SK-N-SH treated with all-trans-retinoic acid at 6 μM for 48 hours (cell line): ENCODE measurements at regions not wholly inside any gene's neighbourhood (a gene's known extent, or its start where the extent isn't known, plus 50 kb on each side); places are given as distances from the start of the nearest gene placed in this dataset.

Experiments used
- ATAC-seq: fragments of 200-7000 bp; cut with Tn5 transposase; 3 replicates; pipeline ENCODE4 v1.9.1; 2020; ENCODE audit warnings: mild to moderate bottlenecking, moderate library complexity
- ARNTL ChIP-seq: fragments of 450-650 bp; formaldehyde crosslinking; IDR thresholded peaks from 2 replicates; pipeline ENCODE4 v1.5.0; 2020; ENCODE audit warnings: low read depth, mild to moderate bottlenecking, moderate library complexity, borderline replicate concordance
- BACH2 ChIP-seq: fragments of 250-450 bp; sonication (Bioruptor Pico); IDR thresholded peaks from 2 replicates; pipeline ENCODE4 v1.9.0; 2021; ENCODE audit warnings: mild to moderate bottlenecking, borderline replicate concordance
- CSDC2 ChIP-seq: fragments of 250-450 bp; sonication (Bioruptor Pico); IDR thresholded peaks from 2 replicates; pipeline ENCODE4 v1.5.0; 2020; ENCODE audit warnings: mild to moderate bottlenecking, moderate library complexity
- ESRRG ChIP-seq: fragments of 250-450 bp; sonication (Bioruptor Pico); IDR thresholded peaks from 2 replicates; pipeline ENCODE4 v1.6.1; 2021; ENCODE audit warnings: mild to moderate bottlenecking
- GLIS3 ChIP-seq: fragments of 250-450 bp; sonication (Bioruptor Pico); IDR thresholded peaks from 2 replicates; pipeline ENCODE4 v1.5.0; 2020; ENCODE audit warnings: mild to moderate bottlenecking, moderate library complexity
- ISL1 ChIP-seq: fragments of 250-450 bp; sonication (Bioruptor Pico); IDR thresholded peaks from 2 replicates; pipeline ENCODE4 v2.1.2; 2022; ENCODE audit warnings: mild to moderate bottlenecking, moderate library complexity
- OSR1 ChIP-seq: fragments of 250-450 bp; sonication (Bioruptor Pico); IDR thresholded peaks from 2 replicates; pipeline ENCODE4 v1.8.0; 2022; ENCODE audit warnings: moderate library complexity, mild to moderate bottlenecking, inconsistent platforms
- PPARA ChIP-seq: fragments of 250-450 bp; sonication (Bioruptor Pico); IDR thresholded peaks from 2 replicates; pipeline ENCODE4 v1.5.0; 2020; ENCODE audit warnings: mild to moderate bottlenecking, borderline replicate concordance
- RARB ChIP-seq: fragments of 250-450 bp; sonication (Bioruptor Pico); IDR thresholded peaks from 2 replicates; pipeline ENCODE4 v1.8.0; 2021; ENCODE audit warnings: mild to moderate bottlenecking, moderate library complexity
- SNAI2 ChIP-seq: fragments of 250-450 bp; sonication (Bioruptor Pico); IDR thresholded peaks from 2 replicates; pipeline ENCODE4 v1.5.0; 2020; ENCODE audit warnings: mild to moderate bottlenecking, moderate library complexity
- TCF4 ChIP-seq: fragments of 250-450 bp; sonication (Bioruptor Pico); IDR thresholded peaks from 2 replicates; pipeline ENCODE4 v1.8.0; 2021; ENCODE audit warnings: mild to moderate bottlenecking, moderate library complexity, borderline replicate concordance
- TOX ChIP-seq: fragments of 250-450 bp; sonication (Bioruptor Pico); IDR thresholded peaks from 2 replicates; pipeline ENCODE4 v1.8.0; 2021; ENCODE audit warnings: mild to moderate bottlenecking, moderate library complexity, borderline replicate concordance
- ZC3H10 ChIP-seq: fragments of 250-450 bp; sonication (Bioruptor Pico); IDR thresholded peaks from 2 replicates; pipeline ENCODE4 v1.5.1; 2021; ENCODE audit warnings: mild to moderate bottlenecking, moderate library complexity
- ZFP3 ChIP-seq: fragments of 250-450 bp; sonication (Bioruptor Pico); IDR thresholded peaks from 2 replicates; pipeline ENCODE4 v1.5.0; 2020; ENCODE audit warnings: mild to moderate bottlenecking, moderate library complexity
- ZFP30 ChIP-seq: fragments of 450-650 bp; formaldehyde crosslinking; IDR thresholded peaks from 2 replicates; pipeline ENCODE4 v1.5.0; 2022; ENCODE audit warnings: mild to moderate bottlenecking, moderate library complexity
- ZNF565 ChIP-seq: fragments of 450-650 bp; formaldehyde crosslinking; conservative IDR thresholded peaks from 2 replicates; pipeline ENCODE4 v1.5.0; 2020; ENCODE audit warnings: low read depth, mild to moderate bottlenecking, moderate library complexity
- ZNF70 ChIP-seq: fragments of 450-650 bp; formaldehyde crosslinking; IDR thresholded peaks from 2 replicates; pipeline ENCODE4 v1.5.0; 2020; ENCODE audit warnings: mild to moderate bottlenecking, moderate library complexity
- ZNF8 ChIP-seq: fragments of 450-650 bp; formaldehyde crosslinking; IDR thresholded peaks from 2 replicates; pipeline ENCODE4 v1.5.0; 2020; ENCODE audit warnings: mild to moderate bottlenecking, moderate library complexity
- TF ChIP-seq, protein P1 (sequence below): fragments of 250-450 bp; sonication (Bioruptor Pico); IDR thresholded peaks from 2 replicates; pipeline ENCODE4 v1.8.0; 2021; ENCODE audit warnings: low read depth, mild to moderate bottlenecking, moderate library complexity, borderline replicate concordance
- TF ChIP-seq, protein P2 (sequence below): fragments of 250-450 bp; sonication (Bioruptor Pico); IDR thresholded peaks from 2 replicates; pipeline ENCODE4 v1.5.0; 2020; ENCODE audit warnings: mild to moderate bottlenecking, moderate library complexity
- TF ChIP-seq, protein P3 (sequence below): fragments of 250-450 bp; sonication (Bioruptor Pico); IDR thresholded peaks from 2 replicates; pipeline ENCODE4 v1.8.0; 2020; ENCODE audit warnings: mild to moderate bottlenecking, moderate library complexity, borderline replicate concordance
- TF ChIP-seq, protein P4 (sequence below): fragments of 250-450 bp; sonication (Bioruptor Pico); IDR thresholded peaks from 2 replicates; pipeline ENCODE4 v1.5.1; 2021; ENCODE audit warnings: mild to moderate bottlenecking, moderate library complexity
- TF ChIP-seq, protein P5 (sequence below): fragments of 250-450 bp; sonication (Bioruptor Pico); IDR thresholded peaks from 2 replicates; pipeline ENCODE4 v1.5.1; 2020; ENCODE audit warnings: low read depth, mild to moderate bottlenecking, moderate library complexity

DNA sequence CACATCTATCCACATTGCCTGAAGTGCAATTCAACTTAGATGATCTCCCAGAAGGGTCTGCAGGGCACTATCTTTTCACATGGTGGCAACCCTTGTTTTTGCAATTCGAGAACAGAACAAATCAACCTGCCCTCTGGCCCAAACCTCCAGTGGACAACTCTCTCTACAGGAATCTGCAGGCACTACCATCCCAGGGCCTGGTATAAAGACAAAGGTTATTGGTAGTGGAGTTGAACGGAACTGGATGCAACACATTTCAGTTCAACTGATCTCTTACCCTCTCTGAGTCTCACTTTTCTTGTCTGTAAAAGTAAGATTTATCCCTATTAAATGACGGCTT lies 153.2 kb upstream of the EGFLAM start:
- TF ChIP-seq, protein P1, sequence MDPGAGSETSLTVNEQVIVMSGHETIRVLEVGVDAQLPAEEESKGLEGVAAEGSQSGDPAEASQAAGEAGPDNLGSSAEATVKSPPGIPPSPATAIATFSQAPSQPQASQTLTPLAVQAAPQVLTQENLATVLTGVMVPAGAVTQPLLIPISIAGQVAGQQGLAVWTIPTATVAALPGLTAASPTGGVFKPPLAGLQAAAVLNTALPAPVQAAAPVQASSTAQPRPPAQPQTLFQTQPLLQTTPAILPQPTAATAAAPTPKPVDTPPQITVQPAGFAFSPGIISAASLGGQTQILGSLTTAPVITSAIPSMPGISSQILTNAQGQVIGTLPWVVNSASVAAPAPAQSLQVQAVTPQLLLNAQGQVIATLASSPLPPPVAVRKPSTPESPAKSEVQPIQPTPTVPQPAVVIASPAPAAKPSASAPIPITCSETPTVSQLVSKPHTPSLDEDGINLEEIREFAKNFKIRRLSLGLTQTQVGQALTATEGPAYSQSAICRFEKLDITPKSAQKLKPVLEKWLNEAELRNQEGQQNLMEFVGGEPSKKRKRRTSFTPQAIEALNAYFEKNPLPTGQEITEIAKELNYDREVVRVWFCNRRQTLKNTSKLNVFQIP, result no peak
- TF ChIP-seq SNAI2 (CRISPR knock-in tag), result no peak
- no peak for TF ChIP-seq RARB (CRISPR knock-in tag)
- TF ChIP-seq, protein P2, sequence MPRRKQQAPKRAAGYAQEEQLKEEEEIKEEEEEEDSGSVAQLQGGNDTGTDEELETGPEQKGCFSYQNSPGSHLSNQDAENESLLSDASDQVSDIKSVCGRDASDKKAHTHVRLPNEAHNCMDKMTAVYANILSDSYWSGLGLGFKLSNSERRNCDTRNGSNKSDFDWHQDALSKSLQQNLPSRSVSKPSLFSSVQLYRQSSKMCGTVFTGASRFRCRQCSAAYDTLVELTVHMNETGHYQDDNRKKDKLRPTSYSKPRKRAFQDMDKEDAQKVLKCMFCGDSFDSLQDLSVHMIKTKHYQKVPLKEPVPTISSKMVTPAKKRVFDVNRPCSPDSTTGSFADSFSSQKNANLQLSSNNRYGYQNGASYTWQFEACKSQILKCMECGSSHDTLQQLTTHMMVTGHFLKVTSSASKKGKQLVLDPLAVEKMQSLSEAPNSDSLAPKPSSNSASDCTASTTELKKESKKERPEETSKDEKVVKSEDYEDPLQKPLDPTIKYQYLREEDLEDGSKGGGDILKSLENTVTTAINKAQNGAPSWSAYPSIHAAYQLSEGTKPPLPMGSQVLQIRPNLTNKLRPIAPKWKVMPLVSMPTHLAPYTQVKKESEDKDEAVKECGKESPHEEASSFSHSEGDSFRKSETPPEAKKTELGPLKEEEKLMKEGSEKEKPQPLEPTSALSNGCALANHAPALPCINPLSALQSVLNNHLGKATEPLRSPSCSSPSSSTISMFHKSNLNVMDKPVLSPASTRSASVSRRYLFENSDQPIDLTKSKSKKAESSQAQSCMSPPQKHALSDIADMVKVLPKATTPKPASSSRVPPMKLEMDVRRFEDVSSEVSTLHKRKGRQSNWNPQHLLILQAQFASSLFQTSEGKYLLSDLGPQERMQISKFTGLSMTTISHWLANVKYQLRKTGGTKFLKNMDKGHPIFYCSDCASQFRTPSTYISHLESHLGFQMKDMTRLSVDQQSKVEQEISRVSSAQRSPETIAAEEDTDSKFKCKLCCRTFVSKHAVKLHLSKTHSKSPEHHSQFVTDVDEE, result no peak
- TF ChIP-seq ZFP30 (CRISPR knock-in tag), result no peak
- no peak for TF ChIP-seq PPARA (CRISPR knock-in tag)
- TF ChIP-seq, protein P3, sequence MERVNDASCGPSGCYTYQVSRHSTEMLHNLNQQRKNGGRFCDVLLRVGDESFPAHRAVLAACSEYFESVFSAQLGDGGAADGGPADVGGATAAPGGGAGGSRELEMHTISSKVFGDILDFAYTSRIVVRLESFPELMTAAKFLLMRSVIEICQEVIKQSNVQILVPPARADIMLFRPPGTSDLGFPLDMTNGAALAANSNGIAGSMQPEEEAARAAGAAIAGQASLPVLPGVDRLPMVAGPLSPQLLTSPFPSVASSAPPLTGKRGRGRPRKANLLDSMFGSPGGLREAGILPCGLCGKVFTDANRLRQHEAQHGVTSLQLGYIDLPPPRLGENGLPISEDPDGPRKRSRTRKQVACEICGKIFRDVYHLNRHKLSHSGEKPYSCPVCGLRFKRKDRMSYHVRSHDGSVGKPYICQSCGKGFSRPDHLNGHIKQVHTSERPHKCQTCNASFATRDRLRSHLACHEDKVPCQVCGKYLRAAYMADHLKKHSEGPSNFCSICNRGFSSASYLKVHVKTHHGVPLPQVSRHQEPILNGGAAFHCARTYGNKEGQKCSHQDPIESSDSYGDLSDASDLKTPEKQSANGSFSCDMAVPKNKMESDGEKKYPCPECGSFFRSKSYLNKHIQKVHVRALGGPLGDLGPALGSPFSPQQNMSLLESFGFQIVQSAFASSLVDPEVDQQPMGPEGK, result no peak
- TF ChIP-seq ZNF8 (CRISPR knock-in tag), result no peak
- TF ChIP-seq CSDC2 (CRISPR knock-in tag), result no peak
- no peak for TF ChIP-seq TOX (CRISPR knock-in tag)
- TF ChIP-seq ARNTL (CRISPR knock-in tag), result no peak
- TF ChIP-seq ZC3H10 (CRISPR knock-in tag), result no peak
- no peak for TF ChIP-seq ZNF70
- no peak for TF ChIP-seq GLIS3 (CRISPR knock-in tag)
- TF ChIP-seq OSR1 (CRISPR knock-in tag), result no peak
- TF ChIP-seq ESRRG (CRISPR knock-in tag), result no peak
- TF ChIP-seq BACH2 (CRISPR knock-in tag), result no peak
- TF ChIP-seq TCF4 (CRISPR knock-in tag), result no peak
- no peak for TF ChIP-seq ZNF565 (CRISPR knock-in tag)
- ATAC-seq, result no peak

DNA sequence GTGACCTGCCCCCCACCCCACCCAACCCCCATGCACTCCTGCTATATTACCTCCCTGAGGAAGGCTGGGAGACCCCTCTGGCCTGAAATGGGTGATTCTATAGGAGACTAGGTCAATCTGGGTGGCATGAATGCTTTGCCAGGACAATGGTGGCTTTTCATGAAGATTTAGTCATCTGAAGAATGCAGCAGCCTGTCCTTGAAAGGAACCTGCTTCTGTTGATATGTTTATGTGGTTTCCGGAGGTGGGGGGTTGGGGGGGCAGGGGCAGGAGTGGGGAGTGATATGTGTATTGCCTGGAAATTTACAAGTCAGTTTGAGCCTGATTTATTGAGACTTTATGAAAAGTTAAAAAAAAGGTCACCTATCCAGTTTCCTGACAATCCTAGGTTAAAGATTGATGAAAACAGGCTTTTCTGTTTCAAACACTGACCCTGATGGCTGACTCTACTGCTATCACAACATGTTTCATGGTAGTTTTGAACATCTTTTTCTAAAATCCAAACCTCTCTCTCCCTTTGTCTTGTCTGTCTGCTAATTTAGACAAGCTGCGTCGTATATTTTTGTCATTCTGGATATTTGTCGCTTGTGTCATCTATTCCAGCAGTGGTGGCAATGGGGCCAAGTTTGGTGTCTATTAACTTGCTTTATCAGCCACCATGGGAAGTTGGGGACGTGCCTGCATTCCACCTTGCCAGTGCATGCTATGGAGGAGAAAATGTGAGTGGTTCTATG lies 153.7 kb upstream of the EGFLAM start:
- no peak for ATAC-seq
- no peak for TF ChIP-seq ZNF70
- TF ChIP-seq BACH2 (CRISPR knock-in tag), result no peak
- TF ChIP-seq, protein P4, sequence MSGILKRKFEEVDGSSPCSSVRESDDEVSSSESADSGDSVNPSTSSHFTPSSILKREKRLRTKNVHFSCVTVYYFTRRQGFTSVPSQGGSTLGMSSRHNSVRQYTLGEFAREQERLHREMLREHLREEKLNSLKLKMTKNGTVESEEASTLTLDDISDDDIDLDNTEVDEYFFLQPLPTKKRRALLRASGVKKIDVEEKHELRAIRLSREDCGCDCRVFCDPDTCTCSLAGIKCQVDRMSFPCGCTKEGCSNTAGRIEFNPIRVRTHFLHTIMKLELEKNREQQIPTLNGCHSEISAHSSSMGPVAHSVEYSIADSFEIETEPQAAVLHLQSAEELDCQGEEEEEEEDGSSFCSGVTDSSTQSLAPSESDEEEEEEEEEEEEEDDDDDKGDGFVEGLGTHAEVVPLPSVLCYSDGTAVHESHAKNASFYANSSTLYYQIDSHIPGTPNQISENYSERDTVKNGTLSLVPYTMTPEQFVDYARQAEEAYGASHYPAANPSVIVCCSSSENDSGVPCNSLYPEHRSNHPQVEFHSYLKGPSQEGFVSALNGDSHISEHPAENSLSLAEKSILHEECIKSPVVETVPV (CRISPR knock-in tag), result no peak
- no peak for TF ChIP-seq ZNF8 (CRISPR knock-in tag)
- TF ChIP-seq, protein P5, sequence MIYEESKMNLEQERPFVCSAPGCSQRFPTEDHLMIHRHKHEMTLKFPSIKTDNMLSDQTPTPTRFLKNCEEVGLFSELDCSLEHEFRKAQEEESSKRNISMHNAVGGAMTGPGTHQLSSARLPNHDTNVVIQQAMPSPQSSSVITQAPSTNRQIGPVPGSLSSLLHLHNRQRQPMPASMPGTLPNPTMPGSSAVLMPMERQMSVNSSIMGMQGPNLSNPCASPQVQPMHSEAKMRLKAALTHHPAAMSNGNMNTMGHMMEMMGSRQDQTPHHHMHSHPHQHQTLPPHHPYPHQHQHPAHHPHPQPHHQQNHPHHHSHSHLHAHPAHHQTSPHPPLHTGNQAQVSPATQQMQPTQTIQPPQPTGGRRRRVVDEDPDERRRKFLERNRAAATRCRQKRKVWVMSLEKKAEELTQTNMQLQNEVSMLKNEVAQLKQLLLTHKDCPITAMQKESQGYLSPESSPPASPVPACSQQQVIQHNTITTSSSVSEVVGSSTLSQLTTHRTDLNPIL, result no peak
- no peak for TF ChIP-seq ZNF565 (CRISPR knock-in tag)
- TF ChIP-seq SNAI2 (CRISPR knock-in tag), result no peak
- TF ChIP-seq ZFP30 (CRISPR knock-in tag), result no peak
- no peak for TF ChIP-seq ISL1 (CRISPR knock-in tag)
- no peak for TF ChIP-seq OSR1 (CRISPR knock-in tag)
- no peak for TF ChIP-seq PPARA (CRISPR knock-in tag)
- no peak for TF ChIP-seq GLIS3 (CRISPR knock-in tag)
- TF ChIP-seq, protein P3, result no peak
- TF ChIP-seq, protein P1, result no peak
- TF ChIP-seq RARB (CRISPR knock-in tag), result no peak
- TF ChIP-seq ARNTL (CRISPR knock-in tag), result no peak
- no peak for TF ChIP-seq TOX (CRISPR knock-in tag)
- no peak for TF ChIP-seq ZFP3 (CRISPR knock-in tag)
- TF ChIP-seq CSDC2 (CRISPR knock-in tag), result no peak
- no peak for TF ChIP-seq ZC3H10 (CRISPR knock-in tag)
